GM06990 (cell line): ENCODE measurements at regions not wholly inside any gene's neighbourhood (a gene's known extent, or its start where the extent isn't known, plus 50 kb on each side); places are given as distances from the start of the nearest gene placed in this dataset.
A peak's percentile ranks its signal among the peaks of the same experiment; 100 is the strongest.

Experiments used
- DNase-seq: peaks from one replicate; pipeline ENCODE4 v3.0.0-alpha.2; 2011; ENCODE audit not compliant: insufficient read length; ENCODE audit errors: extremely low read depth
- H3K27me3 ChIP-seq: replicated peaks from 2 replicates; pipeline ENCODE4 v1.6.0; 2011; ENCODE audit warnings: low read length; ENCODE audit not compliant: control insufficient read depth, insufficient read depth
- H3K36me3 ChIP-seq: 2 replicates; pipeline ENCODE4 v1.5.1; 2011; ENCODE audit warnings: low read length; ENCODE audit not compliant: control insufficient read depth, insufficient read depth
- H3K4me3 ChIP-seq: replicated peaks from 2 replicates; pipeline ENCODE4 v1.5.1; 2011; ENCODE audit warnings: low read depth, mild to moderate bottlenecking, control low read depth, low read length
- TF ChIP-seq, protein P1 (sequence below): IDR thresholded peaks from 2 replicates; pipeline ENCODE4 v1.5.1; 2011; ENCODE audit warnings: low read length, control low read depth, mild to moderate bottlenecking, inconsistent platforms; ENCODE audit not compliant: insufficient read depth, poor library complexity, severe bottlenecking

DNA sequence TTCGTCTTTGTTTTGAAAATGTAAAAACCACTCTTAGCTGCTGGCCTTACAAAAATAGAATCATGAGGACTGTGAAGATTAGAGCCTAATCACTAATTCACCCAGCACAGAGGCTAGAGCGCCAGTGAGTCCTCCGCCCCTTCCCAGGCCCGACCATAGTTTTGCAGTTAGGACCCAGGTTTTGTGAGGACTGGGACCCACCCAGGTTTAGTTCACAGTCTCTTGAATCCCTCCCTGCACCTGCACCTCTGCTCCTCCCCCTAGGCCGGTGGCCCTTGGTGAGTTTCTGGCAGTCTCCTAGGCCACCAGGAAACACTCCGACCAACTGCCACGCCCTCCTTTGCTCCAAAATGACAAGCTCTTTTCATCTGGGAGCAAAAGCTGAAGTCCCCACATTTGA lies 136.0 kb upstream of the CCDC54 start:
- DNase-seq, result peak; percentile 23
- H3K27me3 ChIP-seq, result no peaks in the 10 kb centered on the region
- H3K4me3 ChIP-seq, result peak overlapping the region; percentile 77
- no peaks in the 10 kb centered on the region for H3K36me3 ChIP-seq
- TF ChIP-seq, protein P1, sequence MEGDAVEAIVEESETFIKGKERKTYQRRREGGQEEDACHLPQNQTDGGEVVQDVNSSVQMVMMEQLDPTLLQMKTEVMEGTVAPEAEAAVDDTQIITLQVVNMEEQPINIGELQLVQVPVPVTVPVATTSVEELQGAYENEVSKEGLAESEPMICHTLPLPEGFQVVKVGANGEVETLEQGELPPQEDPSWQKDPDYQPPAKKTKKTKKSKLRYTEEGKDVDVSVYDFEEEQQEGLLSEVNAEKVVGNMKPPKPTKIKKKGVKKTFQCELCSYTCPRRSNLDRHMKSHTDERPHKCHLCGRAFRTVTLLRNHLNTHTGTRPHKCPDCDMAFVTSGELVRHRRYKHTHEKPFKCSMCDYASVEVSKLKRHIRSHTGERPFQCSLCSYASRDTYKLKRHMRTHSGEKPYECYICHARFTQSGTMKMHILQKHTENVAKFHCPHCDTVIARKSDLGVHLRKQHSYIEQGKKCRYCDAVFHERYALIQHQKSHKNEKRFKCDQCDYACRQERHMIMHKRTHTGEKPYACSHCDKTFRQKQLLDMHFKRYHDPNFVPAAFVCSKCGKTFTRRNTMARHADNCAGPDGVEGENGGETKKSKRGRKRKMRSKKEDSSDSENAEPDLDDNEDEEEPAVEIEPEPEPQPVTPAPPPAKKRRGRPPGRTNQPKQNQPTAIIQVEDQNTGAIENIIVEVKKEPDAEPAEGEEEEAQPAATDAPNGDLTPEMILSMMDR, result peak; percentile 5

DNA sequence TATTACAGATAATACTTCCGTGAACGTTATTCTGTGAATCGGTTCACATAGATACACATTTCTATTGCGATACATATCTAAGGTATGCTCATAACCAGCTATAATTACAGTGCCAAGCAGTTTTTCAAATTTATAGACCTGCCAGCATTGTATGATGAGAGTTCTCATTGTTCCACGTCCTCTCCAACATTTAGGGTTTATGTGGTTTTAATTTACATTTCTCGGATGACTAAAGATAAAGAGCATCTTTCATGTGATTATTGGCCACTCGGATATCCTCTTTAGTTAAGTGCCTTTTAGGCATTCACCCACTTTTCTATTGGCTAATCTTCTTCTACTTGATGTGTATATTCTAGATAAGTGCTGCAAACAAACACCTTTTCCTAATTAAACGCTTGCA lies 134.7 kb upstream of the CCDC54 start:
- Histone ChIP-seq H3K4me3 (no peak overlapping the region), H3K27me3 (no peaks in the 10 kb centered on the region), H3K36me3 (no peaks in the 10 kb centered on the region)
- TF ChIP-seq, protein P1, result no peak
- no peak for DNase-seq

- DNase-seq, result no peak
- TF ChIP-seq, protein P1, result no peak
- H3K36me3 ChIP-seq, result no peaks in the 10 kb centered on the region
Observed at GRCh38 chr3:107247116-107247515, 130.1 kb upstream of the CCDC54 start.

DNA sequence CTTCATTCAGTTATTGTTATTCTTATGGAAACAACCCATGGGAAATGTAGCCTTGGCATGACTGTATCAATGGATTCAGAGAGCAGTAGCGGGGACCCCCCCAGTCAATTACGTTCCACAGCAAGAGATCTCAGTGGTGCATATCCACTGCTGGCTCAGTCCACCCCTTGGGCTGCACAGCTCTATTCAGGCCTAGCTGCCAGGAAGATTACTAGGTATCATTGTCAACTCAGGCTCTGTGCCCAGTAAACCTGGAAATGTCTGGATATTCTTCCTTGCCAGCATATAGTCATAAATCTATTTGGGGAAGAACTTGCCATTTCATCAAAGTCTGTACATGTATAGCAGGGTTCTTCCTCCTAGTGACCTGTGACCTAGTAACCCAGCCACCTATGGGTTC lies 128.1 kb upstream of the CCDC54 start:
- TF ChIP-seq, protein P1, result no peak
- H3K4me3 ChIP-seq, result no peak overlapping the region
- no peaks in the 10 kb centered on the region for H3K36me3 ChIP-seq
- no peaks in the 10 kb centered on the region for H3K27me3 ChIP-seq
- DNase-seq, result no peak

More at GRCh38 chr3:107247116-107247515, 130.1 kb upstream of the CCDC54 start:
- no peaks in the 10 kb centered on the region for H3K27me3 ChIP-seq
- no peak overlapping the region for H3K4me3 ChIP-seq

- TF ChIP-seq, protein P1, result no peak
- H3K4me3 ChIP-seq, result no peak overlapping the region
- no peak for DNase-seq
- H3K36me3 ChIP-seq, result no peaks in the 10 kb centered on the region
- no peaks in the 10 kb centered on the region for H3K27me3 ChIP-seq
Observed at GRCh38 chr3:107250221-107250620, 127.0 kb upstream of the CCDC54 start.

GRCh38 chr3:107251819-107252218 lies 125.4 kb upstream of the CCDC54 start:
- TF ChIP-seq, protein P1, result no peak
- no peaks in the 10 kb centered on the region for H3K27me3 ChIP-seq
- H3K4me3 ChIP-seq, result no peak overlapping the region
- no peaks in the 10 kb centered on the region for H3K36me3 ChIP-seq
- no peak for DNase-seq
